ENCODE measurements at regions not wholly inside any gene's neighbourhood (a gene's known extent, or its start where the extent isn't known, plus 50 kb on each side); places are given as distances from the start of the nearest gene placed in this dataset.

DNA sequence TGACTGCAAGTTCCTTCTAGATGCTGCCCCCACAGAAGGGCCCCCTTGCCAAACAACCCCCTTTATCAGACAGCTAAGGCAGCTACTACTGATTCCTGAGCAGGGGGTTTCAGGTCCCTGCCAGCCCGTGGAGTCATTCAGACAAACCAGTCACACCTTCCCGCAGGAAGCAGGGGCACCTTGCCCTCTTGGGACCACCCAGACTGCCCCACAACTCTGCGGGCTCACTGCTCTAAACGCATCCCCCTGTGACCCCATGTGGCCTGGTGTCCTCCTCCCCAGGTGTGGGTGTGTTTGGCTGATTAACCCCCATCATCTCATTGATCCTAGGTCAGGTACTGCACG lies 298.9 kb downstream of the TCERG1L start:
- DNase-seq: no peak

DNA sequence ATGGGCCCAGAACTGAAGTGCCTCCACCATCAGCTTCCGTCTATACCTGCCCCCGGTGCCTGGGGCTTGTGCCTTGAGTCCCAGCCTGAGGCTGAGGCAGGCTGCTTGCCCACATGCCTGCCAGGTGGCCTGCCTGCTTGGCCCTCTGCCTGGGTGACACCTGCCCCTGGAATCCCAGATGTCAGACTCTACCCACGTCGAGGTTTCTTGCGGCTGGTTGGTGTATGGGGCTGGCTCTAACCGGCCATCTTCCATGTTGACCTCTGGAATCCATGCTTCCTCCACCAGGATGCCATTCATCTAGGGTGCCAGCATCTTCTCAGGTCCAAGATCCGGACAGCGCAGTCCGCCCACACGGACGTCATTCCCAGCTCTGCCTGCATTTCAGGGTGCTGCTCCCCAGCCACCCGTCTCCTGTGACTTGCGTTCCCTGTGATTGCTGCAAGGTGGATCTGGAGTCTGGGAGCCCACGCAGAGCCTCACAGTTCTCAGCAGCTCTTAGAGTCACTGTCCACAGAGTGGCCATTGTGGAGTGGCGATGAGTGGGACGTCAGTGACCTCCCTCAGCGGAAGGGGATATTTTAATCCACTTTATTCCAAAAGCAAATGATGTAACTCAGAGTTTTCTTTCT lies 298.1 kb downstream of the TCERG1L start:
- no peak for DNase-seq

DNA sequence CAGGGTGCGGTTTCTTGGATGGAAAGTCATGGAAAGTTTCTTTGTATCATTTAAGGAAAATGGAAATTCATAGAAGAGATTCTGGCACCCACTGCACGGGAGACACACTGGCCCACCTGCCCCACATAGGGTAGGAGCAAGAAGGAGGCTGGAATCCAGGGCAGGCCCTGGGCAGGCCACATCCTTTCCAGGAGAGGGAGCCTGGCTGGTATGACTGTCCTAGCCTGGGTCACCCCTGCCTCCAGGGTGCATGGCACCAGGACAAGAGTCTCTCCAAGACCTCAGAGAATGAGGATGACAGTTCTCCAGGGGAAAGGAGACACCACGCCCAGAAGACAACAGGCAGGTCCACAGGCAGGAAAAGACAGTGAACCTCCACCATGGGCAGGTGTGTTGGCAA lies 297.2 kb downstream of the TCERG1L start:
- no peak for DNase-seq

GRCh38 chr10:131015271-131015670 lies 296.2 kb downstream of the TCERG1L start:
- DNase-seq: no peak

DNA sequence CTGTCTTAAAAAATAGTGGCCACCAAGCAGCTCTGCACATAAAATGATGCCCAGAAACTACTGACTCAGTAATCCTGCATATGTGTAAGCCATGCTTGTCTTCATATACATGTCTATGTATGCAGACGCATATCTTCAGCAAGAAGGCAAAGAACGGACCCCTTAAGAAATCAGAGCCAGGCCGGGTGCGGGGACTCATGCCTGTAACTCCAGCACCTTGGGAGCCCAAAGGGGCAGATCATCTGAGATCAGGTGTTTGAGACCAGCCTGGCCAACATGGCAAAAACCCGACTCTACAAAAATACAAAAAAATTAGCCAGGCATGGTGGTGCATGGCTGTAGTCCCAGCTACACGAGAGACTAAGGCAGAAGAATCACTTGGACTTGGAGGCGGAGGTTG lies 295.0 kb downstream of the TCERG1L start:
- DNase-seq: no peak

DNA sequence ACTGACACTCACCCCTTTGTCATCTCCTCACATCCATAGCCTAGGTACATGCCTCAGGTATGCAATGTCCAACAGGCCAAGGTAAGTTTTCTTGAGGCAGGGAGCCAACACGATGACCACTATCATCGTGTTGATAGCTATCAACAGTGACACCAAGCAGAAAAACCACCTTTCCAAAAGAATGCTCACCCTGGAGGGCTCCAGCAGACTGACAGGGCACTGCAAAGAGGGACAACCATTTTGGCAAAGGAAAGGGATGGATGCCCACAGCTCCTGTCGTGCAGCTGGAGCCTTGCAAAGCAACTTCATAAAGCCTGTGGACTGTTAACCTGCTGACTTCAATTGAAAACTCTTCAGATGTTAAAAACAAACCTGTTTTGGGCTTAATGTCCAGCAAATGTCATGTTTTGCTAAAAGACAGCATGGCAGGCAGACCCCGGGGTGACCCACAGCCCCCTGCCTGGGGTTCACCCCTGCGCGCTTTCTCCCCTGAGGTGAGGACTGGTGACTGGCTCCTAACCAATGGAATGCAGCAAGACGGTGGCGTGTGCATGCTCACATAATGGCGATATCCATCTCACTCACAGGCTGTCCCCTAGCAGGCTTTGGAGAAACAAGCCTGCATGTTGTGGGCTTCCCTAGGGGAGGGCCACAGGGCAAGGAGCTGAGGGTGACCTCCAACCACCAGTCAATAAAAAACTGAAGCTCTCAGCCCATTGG lies 293.8 kb downstream of the TCERG1L start:
- DNase-seq: no peak

DNA sequence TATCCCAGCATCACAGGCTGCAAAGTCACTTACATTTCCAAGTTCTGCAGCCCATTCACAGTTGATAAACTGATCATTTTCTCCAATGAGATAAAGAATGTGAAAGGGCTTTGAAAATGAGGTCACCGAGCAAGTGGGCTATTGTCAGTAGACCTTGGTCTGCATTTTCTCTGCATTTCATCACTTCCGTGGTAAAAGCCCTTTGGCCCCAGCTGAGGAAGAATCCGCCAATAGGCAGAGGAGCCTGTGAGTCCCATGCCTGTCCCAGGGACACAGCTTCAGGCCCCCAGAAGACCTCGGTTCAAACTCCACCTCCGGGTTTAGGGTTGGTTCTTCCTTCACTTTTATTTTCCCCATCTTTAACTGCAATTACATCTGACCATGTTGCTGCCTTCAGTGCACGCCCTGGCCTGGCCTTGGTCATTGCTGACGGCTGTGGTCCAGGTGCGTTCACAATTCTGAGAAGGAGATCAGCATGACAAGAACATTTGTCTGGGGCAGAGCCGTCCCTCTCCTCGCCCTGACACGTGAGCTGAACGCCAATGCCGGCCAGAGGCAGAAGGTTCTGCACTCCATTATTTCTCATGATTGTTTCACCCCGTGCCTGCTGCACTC lies 292.5 kb downstream of the TCERG1L start:
- no peak for DNase-seq

DNA sequence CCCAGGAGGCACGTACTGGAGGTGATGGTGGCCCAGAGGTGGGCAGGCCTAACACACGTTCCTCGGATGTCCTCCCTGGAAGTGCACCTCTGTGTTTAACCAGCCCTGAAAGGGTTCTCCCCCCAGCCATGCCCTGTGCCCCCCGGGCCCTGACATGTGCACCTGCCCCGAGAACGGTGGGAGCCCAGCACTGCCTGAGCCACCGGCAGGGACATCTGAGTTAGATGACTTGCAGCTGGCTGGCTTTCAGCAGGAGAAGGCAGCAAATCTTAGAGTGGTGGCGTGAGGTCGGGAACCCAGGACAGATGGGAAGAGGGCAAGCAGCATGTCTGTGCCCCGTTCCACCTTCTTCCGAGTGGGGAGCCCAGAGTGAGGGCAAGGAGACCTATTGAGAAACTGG lies 291.8 kb downstream of the TCERG1L start:
- no peak for DNase-seq

DNA sequence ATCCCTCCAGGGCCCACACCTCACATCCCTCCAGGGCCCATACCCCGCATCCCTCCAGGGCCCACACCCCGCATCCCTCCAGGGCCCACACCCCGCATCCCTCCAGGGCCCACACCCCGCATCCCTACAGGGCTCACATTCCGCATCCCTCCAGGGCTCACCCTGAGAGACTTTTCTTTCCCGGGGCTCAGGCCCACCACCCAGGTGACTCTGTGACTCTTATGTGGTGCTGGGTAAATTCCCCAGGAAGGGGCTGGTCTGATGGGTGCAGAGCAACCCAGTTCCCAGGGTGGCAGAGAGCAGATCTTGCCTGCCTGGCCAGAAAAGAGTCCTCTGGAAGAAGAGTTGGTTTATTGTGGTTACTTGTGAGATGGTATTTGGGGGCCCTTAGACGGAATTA lies 290.7 kb downstream of the TCERG1L start:
- DNase-seq: no peak

DNA sequence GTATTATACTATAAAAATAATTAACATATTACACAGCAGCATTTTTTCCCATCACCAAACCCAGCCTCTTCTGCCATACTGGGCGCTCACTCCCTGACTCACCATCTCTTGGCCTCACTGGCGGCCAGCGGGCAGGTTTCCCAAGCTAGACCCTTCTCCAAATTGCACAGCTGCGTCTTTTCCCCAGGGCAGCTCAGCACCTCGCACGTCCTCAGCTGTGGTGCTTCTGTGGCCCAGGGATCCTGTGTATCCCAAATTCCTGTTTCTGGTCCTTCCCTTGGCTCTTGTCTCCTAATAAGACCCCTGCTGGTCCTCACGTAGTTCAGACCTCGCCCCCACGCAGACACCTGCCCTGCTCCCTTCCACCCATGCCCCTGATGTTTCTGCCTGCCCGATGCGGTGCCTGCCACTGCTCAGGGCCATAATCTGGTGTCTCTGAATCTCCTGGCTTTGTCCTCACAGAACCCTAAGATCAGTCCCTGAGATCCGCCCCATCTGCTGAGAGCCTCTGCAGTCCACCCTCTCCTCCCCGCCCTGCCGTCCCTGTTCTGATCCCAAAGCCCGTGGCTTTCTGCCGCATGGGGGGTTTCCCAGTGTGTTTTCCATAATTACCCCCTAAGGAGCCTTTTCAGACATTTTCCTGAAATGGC lies 290.1 kb downstream of the TCERG1L start:
- no peak for DNase-seq

- no peak for DNase-seq
Observed at GRCh38 chr10:131021969-131022368, 289.6 kb downstream of the TCERG1L start.

DNA sequence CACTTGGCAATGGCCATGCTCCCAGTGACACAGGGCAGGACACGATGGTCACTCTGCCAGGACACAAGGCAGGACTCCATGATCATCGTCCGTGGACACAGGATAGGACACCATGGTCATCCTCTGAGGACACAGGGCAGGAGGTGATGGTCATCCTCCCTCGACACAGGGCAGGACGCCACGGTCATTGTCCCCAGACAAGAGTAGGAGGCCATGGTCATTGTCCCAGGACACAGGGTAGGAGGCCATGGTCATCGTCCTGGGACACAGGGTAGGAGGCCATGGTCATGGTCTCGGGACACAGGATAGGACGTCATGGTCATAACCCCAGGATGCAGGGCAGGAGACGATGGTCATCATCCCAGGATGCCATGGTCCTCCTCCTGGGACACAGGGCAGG lies 289.2 kb downstream of the TCERG1L start:
- no peak for DNase-seq

GRCh38 chr10:131022981-131023380 lies 288.5 kb downstream of the TCERG1L start:
- no peak for DNase-seq

- no peak for DNase-seq
Observed at GRCh38 chr10:131024259-131025131, 287.0 kb downstream of the TCERG1L start.

- no peak for DNase-seq
Observed at GRCh38 chr10:131025333-131025732, 286.2 kb downstream of the TCERG1L start.

DNA sequence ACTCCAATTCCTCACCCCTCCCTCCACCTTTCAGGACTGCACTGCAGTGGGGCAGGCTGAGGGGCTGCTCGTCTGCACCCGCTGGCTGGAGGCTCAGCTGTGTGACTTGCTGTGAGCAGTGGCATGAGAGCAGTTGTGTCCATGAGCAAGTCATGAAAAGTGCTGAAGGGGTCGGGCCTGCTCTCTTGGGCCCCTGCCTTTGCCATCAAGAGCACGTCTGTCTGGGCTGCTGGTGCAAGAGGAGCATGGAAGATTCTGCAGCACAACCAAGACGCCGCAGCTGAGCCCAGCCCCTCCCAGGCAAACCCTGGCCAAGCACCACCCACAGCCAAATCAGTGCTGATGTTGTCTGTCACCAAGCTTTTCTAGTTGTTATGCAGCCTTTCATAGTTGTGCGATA lies 284.3 kb downstream of the TCERG1L start:
- no peak for DNase-seq

- no peak for DNase-seq
Observed at GRCh38 chr10:131031346-131031745, 280.2 kb downstream of the TCERG1L start.

GRCh38 chr10:131032329-131033165 lies 279.0 kb downstream of the TCERG1L start:
- no peak for DNase-seq

- DNase-seq: no peak
Observed at GRCh38 chr10:131033166-131034085, 278.1 kb downstream of the TCERG1L start.

- DNase-seq: no peak
Observed at GRCh38 chr10:131034451-131034850, 277.1 kb downstream of the TCERG1L start.

DNA sequence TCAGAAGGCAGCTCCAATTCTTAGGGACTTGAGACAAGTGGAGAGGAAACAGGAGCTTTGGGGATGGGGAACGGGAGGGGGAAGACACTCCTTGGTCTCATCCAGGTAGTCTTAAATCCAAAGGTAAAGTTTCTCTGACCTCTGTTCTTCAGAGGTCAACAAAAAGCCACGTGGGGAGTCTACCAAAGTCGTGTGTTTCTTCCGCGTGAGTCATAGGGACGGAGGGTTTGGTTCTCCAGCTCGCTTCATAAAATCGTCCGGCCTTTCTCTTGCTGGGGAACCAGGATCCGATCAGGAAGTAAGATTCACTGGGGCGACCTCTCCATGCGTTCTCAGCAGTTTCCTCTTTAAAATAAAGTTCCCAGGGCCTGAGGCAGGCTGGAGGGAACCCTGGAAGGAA lies 275.7 kb downstream of the TCERG1L start:
- no peak for DNase-seq

All from stimulated activated CD4-positive, alpha-beta T cell treated with anti-CD3 and anti-CD28 coated beads, Interleukin-2, amount 100 ng/mL, for 24 hours (primary cell).